Nephron progenitor cell (in vitro differentiated cells): ENCODE measurements at regions not wholly inside any gene's neighbourhood (a gene's known extent, or its start where the extent isn't known, plus 50 kb on each side); places are given as distances from the start of the nearest gene placed in this dataset.

Source experiments
- DNase-seq: peaks from one replicate; pipeline ENCODE4 v3.0.0; 2021
- H3K27ac Mint-ChIP-seq: 2 replicates; pipeline ENCODE4 v1.8.0; 2021; ENCODE audit warnings: mild to moderate bottlenecking, moderate library complexity, mixed read lengths
- H3K27me3 Mint-ChIP-seq: 2 replicates; pipeline ENCODE4 v1.8.0; 2021; ENCODE audit warnings: mild to moderate bottlenecking, low read depth, mixed read lengths; ENCODE audit not compliant: poor library complexity
- H3K36me3 Mint-ChIP-seq: 2 replicates; pipeline ENCODE4 v1.8.0; 2021; ENCODE audit warnings: low read depth, mixed read lengths
- H3K4me1 Mint-ChIP-seq: 2 replicates; pipeline ENCODE4 v1.8.0; 2021; ENCODE audit warnings: mixed read lengths
- H3K4me3 Mint-ChIP-seq: 2 replicates; pipeline ENCODE4 v1.8.0; 2021; ENCODE audit warnings: mild to moderate bottlenecking, moderate library complexity, mixed read lengths
- H3K9me3 Mint-ChIP-seq: 2 replicates; pipeline ENCODE4 v1.8.0; 2021; ENCODE audit warnings: mild to moderate bottlenecking, moderate library complexity, mixed read lengths
- TF ChIP-seq, protein P1 (sequence below): fragments of 200-600 bp; sonication (generic); IDR thresholded peaks from 2 replicates; pipeline ENCODE4 v1.5.0; 2021; ENCODE audit warnings: antibody characterized with exemption

DNA sequence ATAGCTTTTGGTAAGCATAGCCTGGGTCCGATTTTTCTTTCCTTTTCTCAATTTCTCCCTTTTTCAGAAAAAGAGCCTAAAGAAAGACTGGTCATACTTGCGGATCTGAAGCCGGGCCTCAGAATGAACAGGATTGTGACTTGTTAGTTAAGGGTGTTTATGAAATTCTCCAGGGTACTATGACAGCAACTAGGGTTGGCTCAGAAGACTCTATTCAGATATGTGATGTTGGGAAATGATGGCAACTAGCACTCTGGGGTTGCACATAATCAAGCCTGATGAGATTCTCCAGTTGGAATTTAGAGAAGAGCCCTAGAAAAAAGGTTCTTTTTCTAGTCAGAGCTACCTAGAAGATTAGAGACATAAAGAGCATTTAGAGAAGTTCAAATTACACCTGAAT lies 352.4 kb upstream of the POM121L12 start:
- DNase-seq, result no peak
- TF ChIP-seq, protein P1, sequence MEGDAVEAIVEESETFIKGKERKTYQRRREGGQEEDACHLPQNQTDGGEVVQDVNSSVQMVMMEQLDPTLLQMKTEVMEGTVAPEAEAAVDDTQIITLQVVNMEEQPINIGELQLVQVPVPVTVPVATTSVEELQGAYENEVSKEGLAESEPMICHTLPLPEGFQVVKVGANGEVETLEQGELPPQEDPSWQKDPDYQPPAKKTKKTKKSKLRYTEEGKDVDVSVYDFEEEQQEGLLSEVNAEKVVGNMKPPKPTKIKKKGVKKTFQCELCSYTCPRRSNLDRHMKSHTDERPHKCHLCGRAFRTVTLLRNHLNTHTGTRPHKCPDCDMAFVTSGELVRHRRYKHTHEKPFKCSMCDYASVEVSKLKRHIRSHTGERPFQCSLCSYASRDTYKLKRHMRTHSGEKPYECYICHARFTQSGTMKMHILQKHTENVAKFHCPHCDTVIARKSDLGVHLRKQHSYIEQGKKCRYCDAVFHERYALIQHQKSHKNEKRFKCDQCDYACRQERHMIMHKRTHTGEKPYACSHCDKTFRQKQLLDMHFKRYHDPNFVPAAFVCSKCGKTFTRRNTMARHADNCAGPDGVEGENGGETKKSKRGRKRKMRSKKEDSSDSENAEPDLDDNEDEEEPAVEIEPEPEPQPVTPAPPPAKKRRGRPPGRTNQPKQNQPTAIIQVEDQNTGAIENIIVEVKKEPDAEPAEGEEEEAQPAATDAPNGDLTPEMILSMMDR, result no peak
- Mint-ChIP-seq H3K27me3 (no peaks in the 10 kb centered on the region), H3K4me1 (no peaks in the 10 kb centered on the region), H3K9me3 (peaks cover 4% of the 10 kb centered on the region), H3K36me3 (no peaks in the 10 kb centered on the region), H3K4me3 (no peak overlapping the region), H3K27ac (no peak overlapping the region)

DNA sequence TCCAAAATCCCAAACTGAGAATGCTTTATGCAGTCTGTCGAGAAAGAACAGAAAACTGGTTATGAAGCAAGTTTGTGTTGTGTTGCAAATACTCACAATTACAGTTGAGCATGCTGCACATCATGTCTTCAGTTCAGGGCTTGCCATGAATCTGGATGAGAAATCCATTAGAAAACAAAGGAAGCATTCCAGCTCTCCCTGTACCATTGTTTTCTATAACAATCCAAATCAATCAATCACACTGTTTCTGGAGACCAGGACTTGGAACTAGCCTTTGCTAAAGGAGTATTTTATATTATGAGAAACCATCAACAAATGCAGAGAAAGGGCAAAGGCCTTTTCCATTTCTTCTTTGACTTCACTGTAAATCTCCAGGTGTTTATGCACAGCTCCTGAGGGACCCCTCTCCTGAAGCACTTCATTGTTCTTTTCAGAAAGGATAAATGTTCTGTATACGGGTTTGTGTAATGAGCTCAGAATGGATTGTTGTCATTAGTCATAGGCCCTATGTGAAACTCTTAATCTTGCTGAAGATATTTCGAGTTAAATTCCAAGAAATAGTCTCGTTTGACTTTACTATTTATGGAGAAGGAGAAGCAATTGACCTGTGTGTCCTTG lies 364.7 kb upstream of the POM121L12 start:
- Mint-ChIP-seq H3K27ac (no peak overlapping the region), H3K36me3 (no peaks in the 10 kb centered on the region), H3K9me3 (no peaks in the 10 kb centered on the region), H3K27me3 (peaks cover 4% of the 10 kb centered on the region), H3K4me3 (no peak overlapping the region), H3K4me1 (no peaks in the 10 kb centered on the region)
- TF ChIP-seq, protein P1, result no peak
- no peak for DNase-seq

DNA sequence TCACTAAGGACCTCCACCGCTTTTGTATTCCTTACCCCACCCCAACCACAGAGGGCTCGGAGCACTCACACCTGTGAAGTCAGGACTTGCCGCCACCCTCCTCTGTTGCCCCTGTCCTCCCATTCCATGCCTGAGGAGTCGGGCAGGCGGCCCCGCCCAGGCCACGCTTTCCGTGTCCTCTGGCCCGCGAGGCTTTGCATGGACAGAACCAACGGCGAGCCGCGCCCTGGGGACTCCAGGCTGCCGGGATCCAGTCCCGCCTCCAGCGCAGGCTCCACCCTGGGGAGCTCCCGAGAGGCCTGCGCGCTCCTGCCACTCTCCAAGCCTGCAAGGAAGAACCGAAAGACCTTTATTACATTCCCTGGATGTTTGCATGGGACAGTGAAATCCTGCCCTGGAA lies 366.4 kb upstream of the POM121L12 start:
- Mint-ChIP-seq H3K4me1 (no peaks in the 10 kb centered on the region), H3K27me3 (peaks cover 4% of the 10 kb centered on the region), H3K27ac (no peak overlapping the region), H3K9me3 (peaks cover 4% of the 10 kb centered on the region), H3K4me3 (no peak overlapping the region), H3K36me3 (no peaks in the 10 kb centered on the region)
- TF ChIP-seq, protein P1, result no peak
- no peak for DNase-seq

- Mint-ChIP-seq H3K27me3 (peaks cover 4% of the 10 kb centered on the region), H3K4me3 (no peak overlapping the region), H3K9me3 (peaks cover 4% of the 10 kb centered on the region), H3K36me3 (no peaks in the 10 kb centered on the region), H3K4me1 (no peaks in the 10 kb centered on the region), H3K27ac (no peak overlapping the region)
- TF ChIP-seq, protein P1, result no peak
- DNase-seq, result no peak
Measured at GRCh38 chr7:52668435-52668834, 367.0 kb upstream of the POM121L12 start.

DNA sequence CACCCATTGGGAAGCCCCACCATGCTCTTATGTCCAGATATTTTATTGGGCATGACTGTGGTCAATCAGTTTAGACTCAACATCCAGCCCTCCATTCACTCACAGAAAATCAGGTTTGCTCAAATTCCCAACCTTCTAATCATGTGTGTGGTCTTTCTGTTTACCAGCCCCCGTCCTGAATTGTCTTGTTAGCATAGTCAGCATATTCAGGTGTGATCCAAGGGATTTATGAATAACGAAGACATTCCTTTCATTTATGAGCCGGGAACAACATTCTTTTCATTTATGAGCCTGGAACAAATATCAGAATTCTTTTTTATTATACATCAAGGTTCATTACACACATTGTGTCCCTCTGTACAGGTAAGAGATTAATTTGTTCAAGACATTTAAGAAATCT lies 376.3 kb upstream of the POM121L12 start:
- no peaks in the 10 kb centered on the region for H3K36me3 Mint-ChIP-seq
- H3K27ac Mint-ChIP-seq, result no peak overlapping the region
- DNase-seq, result no peak
- H3K27me3 Mint-ChIP-seq, result no peaks in the 10 kb centered on the region
- no peaks in the 10 kb centered on the region for H3K4me1 Mint-ChIP-seq
- H3K4me3 Mint-ChIP-seq, result no peak overlapping the region
- H3K9me3 Mint-ChIP-seq, result peaks cover 7% of the 10 kb centered on the region
- TF ChIP-seq, protein P1, result no peak

GRCh38 chr7:52656098-52656497 lies 379.3 kb upstream of the POM121L12 start:
- no peaks in the 10 kb centered on the region for H3K36me3 Mint-ChIP-seq
- TF ChIP-seq, protein P1, result no peak
- no peak for DNase-seq
- no peak overlapping the region for H3K4me3 Mint-ChIP-seq
- H3K27ac Mint-ChIP-seq, result no peak overlapping the region
- H3K4me1 Mint-ChIP-seq, result no peaks in the 10 kb centered on the region
- peaks cover 7% of the 10 kb centered on the region for H3K9me3 Mint-ChIP-seq
- no peaks in the 10 kb centered on the region for H3K27me3 Mint-ChIP-seq
